GM12878 (cell line): ENCODE measurements at regions not wholly inside any gene's neighbourhood (a gene's known extent, or its start where the extent isn't known, plus 50 kb on each side); places are given as distances from the start of the nearest gene placed in this dataset.

ENCODE experiments used
- ATAC-seq: fragments of 200-7000 bp; cut with Tn5 transposase; 3 replicates; pipeline ENCODE4 v1.9.1; 2020; ENCODE audit warnings: mild to moderate bottlenecking, moderate library complexity
- BruUV-seq: library from RNA; stranded (reverse); fragments of 400-500 nt; replicated peaks from 2 replicates; lab custom pipeline; 2021; lab: Mats Ljungman, UMichigan
- CTCF ChIA-PET: fragments of 300-600 bp; sonication (Branson Sonifier 250); formaldehyde crosslinking; extraction: SDS; loops from one replicate; lab custom pipeline; 2021; ENCODE audit warnings: inconsistent platforms; lab: Yijun Ruan, JAX
- POLR2A ChIA-PET: fragments of 350-600 bp; formaldehyde crosslinking; extraction: SDS; loops from one replicate; lab custom pipeline; 2021; ENCODE audit warnings: inconsistent platforms; lab: Charles Lee
- RAD21 ChIA-PET: fragments of 300-600 bp; sonication (Branson Sonifier 250); formaldehyde crosslinking; loops from one replicate; lab custom pipeline; 2023; ENCODE audit warnings: antibody characterized with exemption; ENCODE audit not compliant: unreplicated experiment; lab: Charles Lee
- SMC1A ChIA-PET: fragments of 300-600 bp; sonication (Branson Sonifier 250); formaldehyde crosslinking; loops from one replicate; lab custom pipeline; 2023; ENCODE audit not compliant: unreplicated experiment, uncharacterized antibody; lab: Charles Lee
- DNase-seq: peaks from one replicate; pipeline ENCODE4 v3.0.0-alpha.2; 2011; ENCODE audit warnings: low read depth, low spot score
- FAIRE-seq: peaks from 3 replicates; lab custom pipeline; 2011; peaks lifted over from hg19 to GRCh38; lab: Jason Lieb, UNC
- H2AFZ ChIP-seq: 2 replicates; pipeline ENCODE4 v1.6.0; 2011; ENCODE audit warnings: low read depth, low read length, control low read depth; ENCODE audit not compliant: control insufficient read depth
- H3K27ac ChIP-seq: 2 replicates; pipeline ENCODE4 v1.5.1; 2011; ENCODE audit warnings: control low read depth; ENCODE audit not compliant: control insufficient read depth, insufficient read depth
- H3K27me3 ChIP-seq, 2 experiments: replicated peaks in 1 of 2; 2 replicates each; pipeline versions ENCODE4 v1.6.0 to v1.6.1; 2011; ENCODE audit warnings: low read length in 1 of 2; ENCODE audit not compliant: control insufficient read depth in 2 of 2, insufficient read depth in 2 of 2
- H3K36me3 ChIP-seq, 2 experiments: 2 replicates each; pipeline ENCODE4 v1.5.1; 2011; ENCODE audit warnings: low read length in 1 of 2; ENCODE audit not compliant: control insufficient read depth in 2 of 2, insufficient read depth in 2 of 2
- H3K4me1 ChIP-seq: 2 replicates; pipeline ENCODE4 v1.6.1; 2011; ENCODE audit warnings: mild to moderate bottlenecking, low read length, moderate library complexity, mixed read lengths; ENCODE audit not compliant: control insufficient read depth, insufficient read depth
- H3K4me2 ChIP-seq: 2 replicates; pipeline ENCODE4 v1.6.0; 2011; ENCODE audit warnings: control low read depth; ENCODE audit not compliant: control insufficient read depth, insufficient read depth
- H3K4me3 ChIP-seq: fragments of 200-600 bp; sonication (generic); 2 replicates; pipeline ENCODE4 v1.5.1; 2016
- H3K79me2 ChIP-seq: 2 replicates; pipeline ENCODE4 v1.6.0; 2011; ENCODE audit warnings: low read length; ENCODE audit not compliant: control insufficient read depth, insufficient read depth
- H3K9ac ChIP-seq: 2 replicates; pipeline ENCODE4 v1.8.0; 2011; ENCODE audit warnings: low read length, control low read depth, mixed read lengths; ENCODE audit not compliant: control insufficient read depth, insufficient read depth
- H3K9me3 ChIP-seq: replicated peaks from 3 replicates; pipeline ENCODE4 v1.5.1; 2011; ENCODE audit warnings: mild to moderate bottlenecking, low read length; ENCODE audit not compliant: control insufficient read depth, insufficient read depth
- H4K20me1 ChIP-seq: 2 replicates; pipeline ENCODE4 v1.6.0; 2011; ENCODE audit not compliant: control insufficient read depth, insufficient read depth
- E2F8 ChIP-seq: fragments of 450-650 bp; IDR thresholded peaks from 2 replicates; pipeline ENCODE4 v1.6.1; 2018; ENCODE audit warnings: mild to moderate bottlenecking, low read depth, moderate library complexity; ENCODE audit not compliant: partially characterized antibody
- IKZF2 ChIP-seq, 2 experiments: fragments of 450-650 bp; IDR thresholded peaks; 2 replicates each; pipeline ENCODE4 v1.6.1; 2017; ENCODE audit warnings: mild to moderate bottlenecking in 2 of 2, moderate library complexity in 2 of 2
- SMARCA5 ChIP-seq: fragments of 450-650 bp; IDR thresholded peaks from 2 replicates; pipeline ENCODE4 v1.6.1; 2017; ENCODE audit warnings: mild to moderate bottlenecking
- WGBS: methylation state at CpG from one replicate; pipeline ENCODE4 v1.1.6; 2016; ENCODE audit warnings: low lambda C conversion rate; ENCODE audit not compliant: insufficient replicate concordance, insufficient coverage; ENCODE audit errors: missing lambda C conversion rate; 5-methylcytosine and 5-hydroxymethylcytosine counted together
- in situ Hi-C: fragments of 300-500 bp; cut with MboI; formaldehyde crosslinking; loops from 9 replicates; pipeline ENCODE4 v1.14.3; 2018; ENCODE audit warnings: mixed read lengths
- intact Hi-C: fragments of 100-400 bp; cut with micrococcal nuclease; formaldehyde crosslinking; loops from one replicate; pipeline ENCODE4 v1.14.2; 2022; ENCODE audit not compliant: unreplicated experiment
- TF ChIP-seq, protein P1 (sequence below): fragments of 450-650 bp; formaldehyde crosslinking; IDR thresholded peaks from 2 replicates; pipeline ENCODE4 v1.4.0; 2020; ENCODE audit warnings: mild to moderate bottlenecking, moderate library complexity

GRCh38 chr5:174877987-174878386 lies 153.6 kb downstream of the MSX2 start:
- Histone ChIP-seq H2AFZ (no peak overlapping the region), H4K20me1 (no peaks in the 10 kb centered on the region), H3K27me3 (no peaks in the 10 kb centered on the region), H3K4me2 (no peak overlapping the region), H3K4me1 (no peaks in the 10 kb centered on the region), H3K36me3 (no peaks in the 10 kb centered on the region), H3K9me3 (no peaks in the 10 kb centered on the region; the same call in 2 of the 3 replicates), H3K9ac (no peak overlapping the region), H3K4me3 (no peak overlapping the region), H3K27ac (no peak overlapping the region), H3K79me2 (no peaks in the 10 kb centered on the region)
- ChIA-PET RAD21 (no interaction called here), CTCF (no interaction called here), POLR2A (no interaction called here), SMC1A (no interaction called here)
- DNase-seq: no peak
- FAIRE-seq: no peak
- in situ Hi-C loops: no loop called here
- no peak for TF ChIP-seq E2F8
- no peak for TF ChIP-seq SMARCA5
- no peak for TF ChIP-seq IKZF2 (IDR thresholded peaks at IDR 0.05)
- TF ChIP-seq, protein P1, sequence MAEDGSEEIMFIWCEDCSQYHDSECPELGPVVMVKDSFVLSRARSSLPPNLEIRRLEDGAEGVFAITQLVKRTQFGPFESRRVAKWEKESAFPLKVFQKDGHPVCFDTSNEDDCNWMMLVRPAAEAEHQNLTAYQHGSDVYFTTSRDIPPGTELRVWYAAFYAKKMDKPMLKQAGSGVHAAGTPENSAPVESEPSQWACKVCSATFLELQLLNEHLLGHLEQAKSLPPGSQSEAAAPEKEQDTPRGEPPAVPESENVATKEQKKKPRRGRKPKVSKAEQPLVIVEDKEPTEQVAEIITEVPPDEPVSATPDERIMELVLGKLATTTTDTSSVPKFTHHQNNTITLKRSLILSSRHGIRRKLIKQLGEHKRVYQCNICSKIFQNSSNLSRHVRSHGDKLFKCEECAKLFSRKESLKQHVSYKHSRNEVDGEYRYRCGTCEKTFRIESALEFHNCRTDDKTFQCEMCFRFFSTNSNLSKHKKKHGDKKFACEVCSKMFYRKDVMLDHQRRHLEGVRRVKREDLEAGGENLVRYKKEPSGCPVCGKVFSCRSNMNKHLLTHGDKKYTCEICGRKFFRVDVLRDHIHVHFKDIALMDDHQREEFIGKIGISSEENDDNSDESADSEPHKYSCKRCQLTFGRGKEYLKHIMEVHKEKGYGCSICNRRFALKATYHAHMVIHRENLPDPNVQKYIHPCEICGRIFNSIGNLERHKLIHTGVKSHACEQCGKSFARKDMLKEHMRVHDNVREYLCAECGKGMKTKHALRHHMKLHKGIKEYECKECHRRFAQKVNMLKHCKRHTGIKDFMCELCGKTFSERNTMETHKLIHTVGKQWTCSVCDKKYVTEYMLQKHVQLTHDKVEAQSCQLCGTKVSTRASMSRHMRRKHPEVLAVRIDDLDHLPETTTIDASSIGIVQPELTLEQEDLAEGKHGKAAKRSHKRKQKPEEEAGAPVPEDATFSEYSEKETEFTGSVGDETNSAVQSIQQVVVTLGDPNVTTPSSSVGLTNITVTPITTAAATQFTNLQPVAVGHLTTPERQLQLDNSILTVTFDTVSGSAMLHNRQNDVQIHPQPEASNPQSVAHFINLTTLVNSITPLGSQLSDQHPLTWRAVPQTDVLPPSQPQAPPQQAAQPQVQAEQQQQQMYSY (CRISPR knock-in tag): no peak
- no peak for ATAC-seq
- WGBS: 84% methylated on average over 1 of the region's 1 CpG
- BruUV-seq: no TSS peak
- intact Hi-C loops: no loop called here
